H9 (cell line): ENCODE measurements at regions not wholly inside any gene's neighbourhood (a gene's known extent, or its start where the extent isn't known, plus 50 kb on each side); places are given as distances from the start of the nearest gene placed in this dataset.

Experiments used
- DNase-seq: peaks from one replicate; pipeline ENCODE4 v3.0.0-alpha.2; 2017
- H2AFZ ChIP-seq: one replicate; pipeline ENCODE4 v1.6.1; 2013; ENCODE audit warnings: mild to moderate bottlenecking, low read length, control low read depth, moderate library complexity
- H2AK5ac ChIP-seq: 2 replicates; pipeline ENCODE4 v1.6.1; 2013; ENCODE audit warnings: low read length, control low read depth, mixed read lengths; ENCODE audit not compliant: insufficient read length
- H2BK120ac ChIP-seq: one replicate; pipeline ENCODE4 v1.6.1; 2013; ENCODE audit warnings: low read depth, mild to moderate bottlenecking, low read length, control low read depth, inconsistent platforms; ENCODE audit not compliant: poor library complexity, severe bottlenecking
- H2BK12ac ChIP-seq: 2 replicates; pipeline ENCODE4 v1.6.1; 2013; ENCODE audit warnings: low read length, control low read depth, mixed read lengths, low read depth; ENCODE audit not compliant: insufficient read length
- H2BK15ac ChIP-seq: 2 replicates; pipeline ENCODE4 v1.6.1; 2013; ENCODE audit warnings: low read depth, low read length, control low read depth
- H2BK20ac ChIP-seq: one replicate; pipeline ENCODE4 v1.6.1; 2013; ENCODE audit warnings: low read depth, mild to moderate bottlenecking, low read length, control low read depth, inconsistent platforms; ENCODE audit not compliant: poor library complexity, severe bottlenecking
- H2BK5ac ChIP-seq: 2 replicates; pipeline ENCODE4 v1.6.1; 2013; ENCODE audit warnings: low read length, control low read depth, mixed read lengths; ENCODE audit not compliant: insufficient read length
- H3K14ac ChIP-seq: 2 replicates; pipeline ENCODE4 v1.6.1; 2013; ENCODE audit warnings: low read length, control low read depth; ENCODE audit not compliant: insufficient read depth
- H3K18ac ChIP-seq: 2 replicates; pipeline ENCODE4 v1.6.1; 2013; ENCODE audit warnings: low read depth, mild to moderate bottlenecking, mixed read lengths, low read length, control low read depth; ENCODE audit not compliant: insufficient read length
- H3K23ac ChIP-seq: 2 replicates; pipeline ENCODE4 v1.6.1; 2013; ENCODE audit warnings: low read length, control low read depth, mixed read lengths, low read depth; ENCODE audit not compliant: insufficient read length
- H3K23me2 ChIP-seq: 2 replicates; pipeline ENCODE4 v1.6.1; 2013; ENCODE audit warnings: low read depth, mild to moderate bottlenecking, mixed read lengths, low read length, control low read depth; ENCODE audit not compliant: insufficient read length, poor library complexity, severe bottlenecking
- H3K27ac ChIP-seq: 2 replicates; pipeline ENCODE4 v1.5.1; 2013; ENCODE audit warnings: low read length, control low read depth, mixed read lengths, low read depth; ENCODE audit not compliant: insufficient read length
- H3K27me3 ChIP-seq: 2 replicates; pipeline ENCODE4 v1.6.1; 2013; ENCODE audit warnings: low read length, control low read depth, inconsistent platforms; ENCODE audit not compliant: insufficient read depth
- H3K4ac ChIP-seq: 2 replicates; pipeline ENCODE4 v1.6.1; 2013; ENCODE audit warnings: low read depth, mild to moderate bottlenecking, control low read depth, inconsistent platforms, low read length, moderate library complexity
- H3K4me1 ChIP-seq: 2 replicates; pipeline ENCODE4 v1.6.1; 2013; ENCODE audit warnings: low read length, control low read depth, inconsistent platforms; ENCODE audit not compliant: insufficient read depth
- H3K4me2 ChIP-seq: 2 replicates; pipeline ENCODE4 v1.6.1; 2013; ENCODE audit warnings: low read length, control low read depth, mixed read lengths; ENCODE audit not compliant: insufficient read length, insufficient read depth
- H3K56ac ChIP-seq: 2 replicates; pipeline ENCODE4 v1.6.1; 2013; ENCODE audit warnings: low read depth, mild to moderate bottlenecking, mixed read lengths, low read length, control low read depth; ENCODE audit not compliant: insufficient read length
- H3K79me1 ChIP-seq: 2 replicates; pipeline ENCODE4 v1.6.1; 2013; ENCODE audit warnings: low read depth, mild to moderate bottlenecking, moderate library complexity, low read length, control low read depth, inconsistent platforms; ENCODE audit not compliant: insufficient read depth, poor library complexity, severe bottlenecking
- H3K79me2 ChIP-seq: 2 replicates; pipeline ENCODE4 v1.6.1; 2013; ENCODE audit warnings: low read length, control low read depth, inconsistent platforms; ENCODE audit not compliant: insufficient read depth
- H3K9ac ChIP-seq: 2 replicates; pipeline ENCODE4 v1.6.1; 2013; ENCODE audit warnings: low read length, control low read depth, mixed read lengths; ENCODE audit not compliant: insufficient read length; ENCODE audit errors: extremely low read depth
- H3K9me3 ChIP-seq: one replicate; pipeline ENCODE4 v1.6.1; 2013; ENCODE audit warnings: low read depth, low read length, inconsistent platforms; ENCODE audit not compliant: control insufficient read depth
- H3T11ph ChIP-seq: one replicate; pipeline ENCODE4 v1.6.1; 2013; ENCODE audit warnings: mild to moderate bottlenecking, low read length, control low read depth, inconsistent platforms
- H4K20me1 ChIP-seq: one replicate; pipeline ENCODE4 v1.6.1; 2013; ENCODE audit not compliant: control insufficient read depth, insufficient read length, insufficient read depth
- H4K5ac ChIP-seq: 2 replicates; pipeline ENCODE4 v1.6.1; 2013; ENCODE audit warnings: low read depth, mild to moderate bottlenecking, mixed read lengths, low read length, control low read depth; ENCODE audit not compliant: insufficient read length
- H4K8ac ChIP-seq: replicated peaks from 2 replicates; pipeline ENCODE4 v1.6.1; 2013; ENCODE audit warnings: low read length, control low read depth, mixed read lengths, low read depth; ENCODE audit not compliant: insufficient read length
- H4K91ac ChIP-seq: 2 replicates; pipeline ENCODE4 v1.6.1; 2013; ENCODE audit warnings: low read depth, mild to moderate bottlenecking, moderate library complexity, mixed read lengths, low read length, control low read depth; ENCODE audit not compliant: insufficient read length
- H3K27ac Mint-ChIP-seq, 3 experiments: 2 replicates in 2 of 3; 3 replicates in 1 of 3; pipeline ENCODE4 v1.8.0; 2020 to 2021; ENCODE audit warnings: mixed read lengths in 3 of 3, mild to moderate bottlenecking in 1 of 3, moderate library complexity in 1 of 3
- H3K27me3 Mint-ChIP-seq: 2 replicates; pipeline ENCODE4 v1.8.0; 2021; ENCODE audit warnings: low read depth, mild to moderate bottlenecking, moderate library complexity, mixed read lengths
- H3K36me3 Mint-ChIP-seq, 3 experiments: 2 replicates in 2 of 3; 3 replicates in 1 of 3; pipeline ENCODE4 v1.8.0; 2020 to 2021; ENCODE audit warnings: low read depth in 3 of 3, mixed read lengths in 3 of 3; ENCODE audit not compliant: insufficient read depth in 1 of 3
- H3K4me1 Mint-ChIP-seq, 2 experiments: 2 replicates each; pipeline ENCODE4 v1.8.0; 2020; ENCODE audit warnings: mixed read lengths in 2 of 2
- H3K4me3 Mint-ChIP-seq, 2 experiments: 2 replicates in 1 of 2; 3 replicates in 1 of 2; pipeline ENCODE4 v1.8.0; 2020 to 2021; ENCODE audit warnings: mild to moderate bottlenecking in 2 of 2, mixed read lengths in 2 of 2, moderate library complexity in 1 of 2
- H3K9me3 Mint-ChIP-seq, 2 experiments: 2 replicates in 1 of 2; 3 replicates in 1 of 2; pipeline ENCODE4 v1.8.0; 2020; ENCODE audit warnings: mild to moderate bottlenecking in 2 of 2, mixed read lengths in 2 of 2, moderate library complexity in 1 of 2
- WGBS: extraction: QIAGEN DNeasy Blood & Tissue Kit; methylation state at CpG from one replicate; pipeline ENCODE4 v1.1.7; 2013; ENCODE audit warnings: missing lambda C conversion rate, low lambda C conversion rate, mixed read lengths; ENCODE audit not compliant: insufficient read length; ENCODE audit errors: extremely low coverage; 5-methylcytosine and 5-hydroxymethylcytosine counted together
- TF ChIP-seq, protein P1 (sequence below): fragments of 200-600 bp; sonication (generic); conservative IDR thresholded peaks from 3 replicates; pipeline ENCODE4 v1.8.0; 2021; ENCODE audit warnings: antibody characterized with exemption, mild to moderate bottlenecking

DNA sequence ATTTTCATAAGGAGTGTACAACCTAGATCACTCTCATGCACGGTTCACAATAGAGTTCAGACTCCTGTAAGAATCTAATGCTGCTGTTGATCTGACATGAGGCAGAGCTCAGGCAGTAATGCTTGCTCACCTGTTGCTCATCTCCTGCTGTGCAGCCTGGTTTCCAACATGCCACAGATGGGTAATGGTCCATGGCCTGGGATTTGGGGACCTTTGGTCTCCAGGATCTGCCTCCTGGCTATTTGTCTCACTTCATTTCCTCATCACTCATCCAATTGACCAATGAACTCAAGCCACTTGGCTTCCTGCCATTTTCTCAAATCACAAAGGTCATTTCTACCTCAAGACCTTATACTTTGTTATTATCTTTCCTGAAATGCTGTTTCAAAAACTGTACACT, 786.1 kb downstream of the ANKRD7 start:
- H3K23ac ChIP-seq, result no peak overlapping the region
- no peak for DNase-seq
- no peaks in the 10 kb centered on the region for H3K4me1 ChIP-seq
- H4K20me1 ChIP-seq, result no peaks in the 10 kb centered on the region
- H3K4ac ChIP-seq, result no peak overlapping the region
- H3K4me2 ChIP-seq, result no peak overlapping the region
- H3K27ac ChIP-seq, result no peak overlapping the region
- H3K9ac ChIP-seq, result no peak overlapping the region
- no peak overlapping the region for H4K91ac ChIP-seq
- no peak overlapping the region for H3T11ph ChIP-seq
- H3K56ac ChIP-seq, result no peak overlapping the region
- no peak overlapping the region for H2BK120ac ChIP-seq
- H3K27me3 ChIP-seq, result no peaks in the 10 kb centered on the region
- no peaks in the 10 kb centered on the region for H3K23me2 ChIP-seq
- no peaks in the 10 kb centered on the region for H3K79me1 ChIP-seq
- H2BK15ac ChIP-seq, result no peak overlapping the region
- H4K8ac ChIP-seq, result no peak overlapping the region
- TF ChIP-seq, protein P1, sequence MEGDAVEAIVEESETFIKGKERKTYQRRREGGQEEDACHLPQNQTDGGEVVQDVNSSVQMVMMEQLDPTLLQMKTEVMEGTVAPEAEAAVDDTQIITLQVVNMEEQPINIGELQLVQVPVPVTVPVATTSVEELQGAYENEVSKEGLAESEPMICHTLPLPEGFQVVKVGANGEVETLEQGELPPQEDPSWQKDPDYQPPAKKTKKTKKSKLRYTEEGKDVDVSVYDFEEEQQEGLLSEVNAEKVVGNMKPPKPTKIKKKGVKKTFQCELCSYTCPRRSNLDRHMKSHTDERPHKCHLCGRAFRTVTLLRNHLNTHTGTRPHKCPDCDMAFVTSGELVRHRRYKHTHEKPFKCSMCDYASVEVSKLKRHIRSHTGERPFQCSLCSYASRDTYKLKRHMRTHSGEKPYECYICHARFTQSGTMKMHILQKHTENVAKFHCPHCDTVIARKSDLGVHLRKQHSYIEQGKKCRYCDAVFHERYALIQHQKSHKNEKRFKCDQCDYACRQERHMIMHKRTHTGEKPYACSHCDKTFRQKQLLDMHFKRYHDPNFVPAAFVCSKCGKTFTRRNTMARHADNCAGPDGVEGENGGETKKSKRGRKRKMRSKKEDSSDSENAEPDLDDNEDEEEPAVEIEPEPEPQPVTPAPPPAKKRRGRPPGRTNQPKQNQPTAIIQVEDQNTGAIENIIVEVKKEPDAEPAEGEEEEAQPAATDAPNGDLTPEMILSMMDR, result no peak
- WGBS, result no CpG with 5 or more reads among the region's 1 CpG
- no peaks in the 10 kb centered on the region for H3K79me2 ChIP-seq
- no peaks in the 10 kb centered on the region for H3K9me3 ChIP-seq
- H3K36me3 Mint-ChIP-seq, result no peaks in the 10 kb centered on the region
- H3K4me1 Mint-ChIP-seq, result no peaks in the 10 kb centered on the region
- H2BK5ac ChIP-seq, result no peak overlapping the region
- no peak overlapping the region for H3K4me3 Mint-ChIP-seq
- no peaks in the 10 kb centered on the region for H3K27me3 Mint-ChIP-seq
- no peak overlapping the region for H2BK12ac ChIP-seq
- H3K27ac Mint-ChIP-seq, result no peak overlapping the region
- no peak overlapping the region for H2AFZ ChIP-seq
- no peak overlapping the region for H4K5ac ChIP-seq
- H2BK20ac ChIP-seq, result no peak overlapping the region
- H3K14ac ChIP-seq, result no peak overlapping the region
- no peak overlapping the region for H2AK5ac ChIP-seq
- H3K18ac ChIP-seq, result no peak overlapping the region
- no peaks in the 10 kb centered on the region for H3K9me3 Mint-ChIP-seq
